ENCODE measurements at regions not wholly inside any gene's neighbourhood (a gene's known extent, or its start where the extent isn't known, plus 50 kb on each side); places are given as distances from the start of the nearest gene placed in this dataset.

GRCh38 chr14:97367278-97367677, 570.1 kb downstream of the VRK1 start:
- DNase-seq, result no peak

- no peak for DNase-seq
Measured at GRCh38 chr14:97368049-97368448, 570.9 kb downstream of the VRK1 start.

- DNase-seq, result no peak
Measured at GRCh38 chr14:97368900-97369564, 571.9 kb downstream of the VRK1 start.

DNA sequence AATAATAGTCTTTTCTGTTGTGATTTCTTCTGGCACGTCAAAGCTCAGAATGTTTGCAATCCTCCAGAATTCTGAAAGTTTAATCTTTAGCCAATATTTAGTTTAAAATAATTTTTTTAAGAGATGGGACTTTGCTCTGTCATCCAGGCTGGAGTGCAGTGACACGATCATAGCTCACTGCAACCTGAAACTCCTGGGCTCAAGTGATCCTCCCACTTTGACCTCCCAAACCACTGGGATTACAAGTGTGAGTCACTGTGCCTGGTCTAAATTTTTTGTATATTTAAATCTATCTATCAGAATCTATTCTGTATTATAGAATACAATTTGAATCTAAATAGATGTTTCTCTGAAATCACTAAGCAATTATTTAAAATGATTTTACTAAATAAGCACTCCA, 572.7 kb downstream of the VRK1 start:
- DNase-seq, result no peak

DNA sequence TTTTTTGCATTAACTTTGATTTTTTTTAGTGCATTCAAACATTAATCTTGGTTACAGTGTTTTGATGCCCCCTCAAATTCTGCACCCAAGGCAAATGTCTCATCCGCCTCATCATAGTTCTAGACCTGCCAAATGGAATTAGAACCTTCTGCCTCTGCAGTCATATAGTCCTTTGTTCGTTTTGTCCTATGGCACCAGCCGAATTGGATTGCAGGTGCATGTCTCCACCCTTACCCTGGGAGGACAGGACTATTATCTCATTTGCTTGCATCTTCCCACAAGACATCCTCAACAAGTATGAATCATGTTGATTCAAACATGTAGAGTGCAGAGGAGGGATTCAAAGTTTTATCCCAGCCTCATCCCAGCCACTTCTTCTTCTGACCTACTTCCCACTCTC, 579.1 kb downstream of the VRK1 start:
- no peak for DNase-seq

GRCh38 chr14:97377550-97377949, 580.4 kb downstream of the VRK1 start:
- DNase-seq, result no peak

GRCh38 chr14:97379091-97379531, 581.9 kb downstream of the VRK1 start:
- DNase-seq, result no peak

DNA sequence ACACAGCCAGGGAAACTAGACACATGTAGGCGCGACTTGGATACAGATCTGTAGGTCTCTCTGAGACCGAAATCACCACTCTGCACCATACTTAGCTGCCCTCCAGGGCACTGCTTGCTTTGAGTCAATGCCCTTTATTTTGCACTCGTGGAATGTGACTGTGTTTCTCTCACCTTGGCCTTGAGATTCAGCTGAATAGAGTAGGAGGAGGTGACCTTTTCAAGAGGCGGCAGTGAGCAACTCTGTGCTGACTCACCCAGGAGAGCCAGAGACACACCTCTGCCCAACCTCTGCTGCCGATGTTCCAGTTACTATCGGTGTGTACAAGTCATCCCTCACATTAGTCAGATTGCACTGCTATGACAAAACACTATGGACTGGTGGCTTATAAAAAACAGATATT, 583.4 kb downstream of the VRK1 start:
- no peak for DNase-seq

- no peak for DNase-seq
Measured at GRCh38 chr14:97381309-97381708, 584.1 kb downstream of the VRK1 start.

- no peak for DNase-seq
Measured at GRCh38 chr14:97382616-97383226, 585.5 kb downstream of the VRK1 start.

- no peak for DNase-seq
Measured at GRCh38 chr14:97385727-97386126, 588.5 kb downstream of the VRK1 start.

GRCh38 chr14:97387252-97387874, 590.2 kb downstream of the VRK1 start:
- DNase-seq, result no peak

GRCh38 chr14:97388408-97388807, 591.2 kb downstream of the VRK1 start:
- no peak for DNase-seq

GRCh38 chr14:97390096-97390724, 593.0 kb downstream of the VRK1 start:
- DNase-seq, result no peak

GRCh38 chr14:97393244-97393643, 596.1 kb downstream of the VRK1 start:
- no peak for DNase-seq

DNA sequence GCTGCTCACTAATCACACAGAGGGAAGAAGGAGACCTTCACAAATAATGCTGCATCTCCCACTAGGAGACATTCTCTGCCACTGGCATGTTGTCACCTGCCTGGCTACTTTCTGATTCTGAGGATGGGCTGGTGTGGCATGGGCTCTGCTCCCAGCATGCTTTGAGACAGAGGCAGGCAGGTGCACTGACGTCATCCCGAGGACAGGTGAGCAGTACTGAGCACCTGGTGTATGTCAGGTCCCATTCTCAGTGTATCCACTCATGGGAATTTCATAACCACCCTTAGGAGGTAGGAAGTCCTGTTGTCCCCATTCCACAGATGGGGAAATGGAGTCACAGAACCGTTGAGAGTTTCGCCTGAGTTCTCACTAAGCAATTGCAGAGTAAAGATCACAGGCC, 597.9 kb downstream of the VRK1 start:
- no peak for DNase-seq

- no peak for DNase-seq
Measured at GRCh38 chr14:97401714-97402113, 604.5 kb downstream of the VRK1 start.

GRCh38 chr14:97402279-97402678, 605.1 kb downstream of the VRK1 start:
- DNase-seq, result no peak

GRCh38 chr14:97407701-97408407, 610.7 kb downstream of the VRK1 start:
- DNase-seq, result no peak

- no peak for DNase-seq
Measured at GRCh38 chr14:97408503-97408902, 611.3 kb downstream of the VRK1 start.

GRCh38 chr14:97408937-97409815, 612.0 kb downstream of the VRK1 start:
- DNase-seq, result no peak
